ENCODE measurements at regions not wholly inside any gene's neighbourhood (a gene's known extent, or its start where the extent isn't known, plus 50 kb on each side); places are given as distances from the start of the nearest gene placed in this dataset.
"Not testable (repeated sequence)": the region's sequence is repeated elsewhere in the genome, so short reads cannot be mapped to it uniquely, and the experiment has no call there.

DNA sequence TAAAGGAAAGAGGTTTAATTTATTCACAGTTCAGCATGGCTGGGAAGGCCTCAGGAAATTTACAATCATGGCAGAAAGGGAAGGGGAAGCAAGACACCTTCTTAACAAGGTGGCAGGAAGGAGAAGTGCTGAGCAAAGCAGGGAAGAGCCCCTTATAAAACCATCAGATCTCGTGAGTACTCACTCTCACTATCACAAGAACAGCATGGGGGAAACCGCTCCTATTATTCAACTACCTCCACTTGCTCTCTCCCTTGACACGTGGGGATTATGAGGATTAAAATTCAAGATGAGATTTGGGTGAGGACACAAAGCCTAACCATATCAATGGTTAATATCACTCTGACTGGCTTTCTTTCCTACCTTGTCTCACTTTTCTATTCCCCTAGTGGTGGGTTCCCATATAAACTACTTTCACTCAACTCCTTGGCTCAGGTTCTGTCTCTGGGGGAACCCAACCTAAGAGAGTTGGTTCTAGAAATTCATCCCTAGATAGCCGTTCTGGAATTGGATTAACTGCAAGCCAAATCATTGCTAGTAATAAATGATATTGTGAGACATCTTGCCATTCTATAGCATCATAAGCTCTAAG is 749.8 kb upstream of the GRAMD2B start:
- no peak for DNase-seq (ENCODE audit: low spot score)

DNA sequence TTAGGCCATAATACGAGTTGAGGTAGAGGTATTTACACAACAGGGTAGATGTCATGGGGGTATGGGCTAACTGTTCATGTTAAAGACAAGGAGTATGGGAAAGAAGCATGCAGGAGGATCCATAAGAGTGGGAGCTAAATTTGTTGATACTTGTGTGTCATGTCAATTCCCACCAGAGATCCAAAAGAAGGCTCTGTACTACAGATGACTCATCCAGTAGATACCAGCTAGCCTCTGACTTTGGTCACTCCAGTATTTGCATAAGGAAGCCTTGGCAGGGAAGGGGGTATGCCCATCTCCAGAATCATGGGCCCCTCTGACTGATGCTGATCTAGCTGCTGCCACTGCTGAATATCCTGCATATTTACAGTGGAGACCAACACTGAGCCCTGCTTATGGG is 743.7 kb upstream of the GRAMD2B start:
- DNase-seq (ENCODE audit: low spot score) = no peak

DNA sequence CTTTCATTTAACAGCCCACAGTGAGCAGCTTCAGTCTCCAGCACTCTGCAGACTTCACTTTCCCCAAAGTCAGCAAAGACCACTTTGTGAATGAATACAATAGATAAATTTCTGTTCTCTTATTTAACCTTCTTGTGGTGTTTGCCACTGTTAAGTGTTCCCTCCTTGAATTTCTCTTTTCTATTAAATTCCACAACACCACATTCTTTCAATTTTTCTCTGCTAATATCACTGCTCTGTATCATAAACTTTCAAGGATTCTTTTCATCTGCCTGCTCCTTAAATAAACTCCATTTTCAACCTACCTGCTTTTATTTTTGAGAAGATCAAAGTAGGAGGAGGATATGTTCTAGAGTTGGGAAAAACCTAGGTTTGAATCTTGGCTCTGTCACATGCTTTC is 739.5 kb upstream of the GRAMD2B start:
- no peak for DNase-seq (ENCODE audit: low spot score)

DNA sequence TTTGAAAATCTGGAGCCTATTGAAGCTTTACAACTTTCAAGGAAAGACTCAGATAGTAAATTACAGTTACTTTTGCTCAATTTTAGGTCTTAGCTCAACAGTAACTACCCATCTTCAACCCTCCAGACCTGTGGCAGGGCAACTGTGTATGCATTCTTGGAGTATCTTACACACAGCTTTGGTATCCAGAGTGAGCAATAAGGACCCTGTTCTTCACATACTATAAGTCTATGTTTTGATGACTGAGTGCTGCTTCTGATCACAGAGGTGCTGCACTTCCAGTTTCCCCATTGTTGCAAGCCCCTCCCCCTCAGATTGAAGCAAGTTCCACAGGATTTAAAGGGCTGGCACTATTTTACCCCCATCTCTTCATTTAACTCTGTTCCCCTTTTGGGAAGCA is 737.4 kb upstream of the GRAMD2B start:
- DNase-seq (ENCODE audit: low spot score) = no peak

DNA sequence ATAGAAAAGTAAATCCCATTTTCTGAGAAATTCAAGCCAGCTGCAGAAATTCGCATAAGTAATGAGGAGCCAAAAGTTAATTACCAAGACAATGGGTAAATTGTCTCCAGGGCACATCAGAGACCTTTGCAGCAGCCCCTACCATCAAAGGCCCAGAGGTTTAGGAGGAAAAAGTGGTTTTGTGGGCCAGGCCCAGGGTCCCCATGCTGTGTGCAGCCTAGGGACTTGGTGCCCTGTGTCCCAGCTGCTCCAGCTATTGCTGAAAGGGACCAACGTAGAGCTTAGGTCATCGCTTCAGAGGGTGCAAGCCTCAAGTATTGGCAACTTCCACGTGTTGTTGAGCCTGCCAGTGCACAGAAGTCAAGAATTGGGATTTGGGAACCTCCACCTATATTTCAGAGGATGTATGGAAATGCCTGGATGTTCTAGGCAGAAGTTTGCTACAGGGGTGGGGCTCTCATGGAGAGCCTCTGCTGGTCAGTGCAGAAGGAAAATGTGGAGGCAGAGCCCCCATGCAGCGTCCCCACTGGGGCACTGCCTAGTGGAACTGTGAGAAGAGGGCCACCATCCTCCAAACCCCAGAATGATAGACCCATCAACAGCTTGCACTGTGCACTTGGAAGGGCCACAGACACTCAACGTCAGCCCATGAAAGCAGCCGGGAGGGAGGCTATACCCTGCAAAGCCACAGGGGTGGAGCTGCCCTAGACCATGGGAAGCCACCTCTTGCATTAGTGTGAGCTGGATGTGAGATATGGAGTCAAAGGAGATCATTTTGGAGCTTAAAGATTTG is 731.3 kb upstream of the GRAMD2B start:
- DNase-seq (ENCODE audit: low spot score) = not testable (repeated sequence)

DNA sequence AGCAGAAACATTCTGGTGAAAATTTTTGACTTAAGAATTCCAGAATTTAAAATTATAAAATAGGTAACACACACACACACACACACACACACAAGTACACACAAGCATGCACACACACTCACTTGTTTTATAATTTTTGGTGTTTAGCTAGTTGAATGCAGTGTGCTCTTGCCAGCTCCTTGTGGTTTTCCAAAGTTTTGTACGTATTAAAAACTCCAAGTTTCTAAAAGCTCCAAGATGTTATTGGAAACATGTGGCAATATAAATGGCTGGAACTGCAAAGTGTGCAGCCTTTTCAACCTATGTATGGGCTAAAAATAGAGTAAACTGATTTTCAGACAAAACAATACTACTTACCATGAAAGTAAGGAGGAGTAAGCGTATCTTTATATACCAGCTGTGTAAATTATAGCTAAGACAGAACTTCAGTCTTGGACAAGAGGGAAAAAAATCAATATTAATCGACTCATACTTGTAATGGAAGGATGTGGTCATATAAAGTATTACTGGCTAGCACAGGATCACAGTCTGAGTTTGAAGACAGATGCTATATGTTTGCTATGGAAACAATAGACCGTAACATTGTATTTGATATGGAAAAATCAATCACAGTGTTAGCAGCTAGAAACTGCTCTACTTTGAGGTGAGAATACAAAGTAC is 727.1 kb upstream of the GRAMD2B start:
- no peak for DNase-seq (ENCODE audit: low spot score)

DNA sequence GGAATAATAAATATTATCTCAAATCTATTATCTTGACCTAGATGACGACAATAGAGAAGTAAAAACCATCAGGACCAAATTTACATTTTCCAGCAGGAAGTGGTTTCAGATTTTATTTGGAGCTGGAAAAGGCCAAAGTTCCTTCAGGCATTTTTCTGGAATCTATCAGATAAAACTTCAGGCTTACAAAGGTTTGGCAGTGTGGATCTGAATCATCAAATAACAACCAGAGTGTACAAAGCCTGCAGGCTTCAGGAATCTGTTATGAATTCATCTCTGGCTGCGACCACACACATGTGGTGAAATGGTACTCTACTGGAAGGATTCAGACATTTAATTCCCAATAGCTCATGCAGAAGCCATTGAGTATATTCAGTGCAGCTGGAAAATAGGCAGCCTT is 726.4 kb upstream of the GRAMD2B start:
- DNase-seq (ENCODE audit: low spot score) = no peak

DNA sequence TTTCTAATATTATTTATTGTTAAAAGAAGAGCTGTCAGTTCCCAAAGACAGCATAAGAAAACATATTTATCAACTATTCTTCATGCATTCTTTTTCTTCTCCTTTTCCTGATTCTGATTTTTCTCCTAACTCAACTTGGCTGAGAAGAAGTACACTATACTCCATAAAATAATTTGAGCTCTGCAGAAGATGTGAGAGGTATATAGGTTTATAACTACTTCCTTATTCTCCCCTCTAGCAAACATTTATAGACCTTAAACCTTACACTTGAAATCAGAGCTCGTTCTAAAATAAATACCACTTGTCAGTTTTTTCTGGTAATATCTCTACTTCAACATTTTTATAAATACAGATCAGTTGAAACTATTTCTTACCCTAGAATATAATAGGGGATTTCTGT is 724.8 kb upstream of the GRAMD2B start:
- DNase-seq (ENCODE audit: low spot score) = no peak

DNA sequence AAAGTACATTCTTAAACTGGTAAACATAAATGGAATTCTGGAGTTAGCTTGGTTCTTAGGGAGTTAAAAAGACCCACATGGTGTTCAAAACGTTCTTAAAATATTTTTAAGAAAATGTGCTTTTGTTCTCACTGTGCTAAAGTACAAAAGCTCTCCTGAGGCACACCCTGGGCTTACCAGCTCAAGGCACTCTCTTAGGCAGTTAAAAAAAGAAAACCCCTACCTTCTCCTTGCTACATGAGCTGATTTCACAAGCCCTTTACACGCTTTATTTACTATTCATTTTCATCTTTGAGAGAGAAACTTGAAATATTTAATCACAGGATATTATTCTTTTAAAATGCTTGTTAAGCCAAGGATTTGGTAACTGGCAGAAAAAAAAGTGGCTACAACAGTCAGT is 723.3 kb upstream of the GRAMD2B start:
- no peak for DNase-seq (ENCODE audit: low spot score)

DNA sequence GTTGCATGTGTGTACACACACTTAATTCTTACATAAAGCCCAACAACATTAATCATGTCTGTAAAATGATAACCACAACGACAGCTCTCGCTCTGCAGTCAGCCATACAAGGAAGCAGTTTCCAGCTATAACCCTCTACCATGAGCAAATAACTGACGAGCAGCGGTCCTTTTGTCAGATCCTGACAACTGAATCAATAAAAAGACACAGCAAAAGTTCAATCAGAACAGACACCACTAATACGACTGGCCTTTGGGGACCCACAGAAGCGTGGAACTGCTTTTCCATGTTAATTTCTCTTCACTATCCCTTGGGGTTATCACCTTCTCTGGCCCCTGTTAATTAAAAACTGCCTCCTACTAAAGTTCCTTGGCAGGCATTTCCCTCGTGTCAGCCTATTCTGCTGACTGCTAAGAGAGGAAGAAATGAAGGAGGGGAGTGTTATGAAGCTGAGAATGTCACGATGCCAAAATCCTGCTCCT is 722.8 kb upstream of the GRAMD2B start:
- DNase-seq (ENCODE audit: low spot score) = peak; percentile 48

DNA sequence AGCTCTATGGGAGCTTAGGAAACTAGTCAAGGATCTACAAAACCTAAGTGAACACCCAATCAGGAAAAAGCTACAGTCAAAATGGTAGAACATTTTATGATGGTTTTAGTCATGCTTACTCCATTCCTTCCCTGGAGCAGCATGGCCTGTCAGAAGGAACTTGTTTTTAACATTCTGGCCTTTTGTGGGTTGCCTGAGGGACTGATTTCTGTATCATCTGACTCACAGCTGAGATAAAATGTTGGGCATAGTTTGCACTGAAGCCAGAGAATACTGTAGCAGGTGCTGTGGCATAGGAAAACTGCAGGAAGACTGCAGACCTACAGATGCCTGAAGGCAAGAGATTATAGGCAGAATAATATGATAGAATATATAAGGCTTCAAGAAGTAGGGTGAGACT is 719.6 kb upstream of the GRAMD2B start:
- no peak for DNase-seq (ENCODE audit: low spot score)

DNA sequence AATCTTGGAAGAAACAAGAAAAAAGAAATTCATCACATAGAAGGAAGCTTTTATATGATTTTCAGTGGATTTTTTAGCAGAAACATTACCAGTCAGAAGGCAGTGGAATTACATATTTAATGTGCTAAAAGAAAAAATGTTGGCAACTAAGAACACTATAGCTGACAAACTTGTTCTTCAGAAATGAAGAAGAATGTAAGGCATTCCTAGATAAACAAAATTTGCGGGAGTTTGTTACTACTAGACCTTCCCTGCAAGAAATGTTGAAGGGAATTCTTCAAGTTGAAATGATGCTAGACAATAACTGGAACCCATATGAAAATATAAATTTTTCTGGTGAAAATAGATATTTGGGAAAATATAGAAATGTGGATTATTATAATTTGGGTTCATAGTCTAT is 718.3 kb upstream of the GRAMD2B start:
- DNase-seq (ENCODE audit: low spot score) = no peak

DNA sequence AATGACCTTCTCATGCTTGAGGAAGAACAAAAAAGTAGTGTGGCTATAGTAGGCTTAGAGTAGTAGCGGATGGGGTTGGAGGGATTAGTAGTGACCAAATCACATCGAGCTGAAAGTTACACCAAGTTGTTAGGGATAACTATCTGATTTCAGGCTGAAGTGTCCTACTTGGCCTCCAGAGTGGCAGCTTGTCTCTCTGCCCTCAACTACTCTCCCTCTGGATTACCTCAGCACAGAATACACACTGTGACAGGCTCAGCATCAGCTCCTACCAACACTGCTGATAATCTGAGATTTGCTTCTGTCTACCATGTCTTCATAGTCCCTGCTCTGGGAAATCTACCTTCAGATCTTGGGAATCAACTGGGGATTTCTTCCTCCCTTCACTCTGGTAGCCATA is 714.6 kb upstream of the GRAMD2B start:
- no peak for DNase-seq (ENCODE audit: low spot score)

DNA sequence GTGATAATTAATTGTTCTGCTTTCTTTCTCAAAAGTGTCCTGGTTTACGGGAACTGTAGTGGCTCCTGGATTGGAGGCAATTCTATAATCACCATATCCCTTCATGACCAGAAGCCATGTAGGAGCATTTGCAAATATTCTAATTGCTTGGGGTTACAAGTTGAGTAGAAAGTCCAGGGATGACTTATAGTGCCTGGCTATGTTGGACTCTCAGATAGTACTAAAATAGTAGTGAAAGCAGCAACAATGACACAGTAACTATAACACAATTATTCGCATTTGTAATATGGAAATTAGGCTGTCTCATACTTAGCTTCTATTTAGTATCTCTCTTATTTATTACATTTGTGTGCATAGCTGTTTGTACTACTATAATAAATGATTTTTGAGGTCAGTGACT is 712.5 kb upstream of the GRAMD2B start:
- no peak for DNase-seq (ENCODE audit: low spot score)

DNA sequence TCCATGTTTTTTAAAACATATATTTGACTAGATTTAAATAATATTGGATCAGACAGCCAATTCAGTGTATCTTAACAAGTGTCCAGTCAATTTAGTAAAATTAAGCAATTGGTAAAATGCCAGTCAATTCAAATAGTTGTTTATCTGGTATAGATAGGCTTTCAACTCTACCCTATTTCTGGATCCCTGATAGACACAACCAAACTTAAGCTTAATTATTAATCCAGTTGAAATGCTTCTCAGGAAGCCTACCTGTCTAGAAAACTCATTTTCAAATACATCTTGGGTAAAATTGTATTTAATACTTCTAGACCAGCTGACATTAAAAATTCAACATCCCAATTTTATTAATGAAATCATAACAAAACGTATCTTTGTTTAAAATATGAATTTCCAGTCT is 710.8 kb upstream of the GRAMD2B start:
- no peak for DNase-seq (ENCODE audit: low spot score)

DNA sequence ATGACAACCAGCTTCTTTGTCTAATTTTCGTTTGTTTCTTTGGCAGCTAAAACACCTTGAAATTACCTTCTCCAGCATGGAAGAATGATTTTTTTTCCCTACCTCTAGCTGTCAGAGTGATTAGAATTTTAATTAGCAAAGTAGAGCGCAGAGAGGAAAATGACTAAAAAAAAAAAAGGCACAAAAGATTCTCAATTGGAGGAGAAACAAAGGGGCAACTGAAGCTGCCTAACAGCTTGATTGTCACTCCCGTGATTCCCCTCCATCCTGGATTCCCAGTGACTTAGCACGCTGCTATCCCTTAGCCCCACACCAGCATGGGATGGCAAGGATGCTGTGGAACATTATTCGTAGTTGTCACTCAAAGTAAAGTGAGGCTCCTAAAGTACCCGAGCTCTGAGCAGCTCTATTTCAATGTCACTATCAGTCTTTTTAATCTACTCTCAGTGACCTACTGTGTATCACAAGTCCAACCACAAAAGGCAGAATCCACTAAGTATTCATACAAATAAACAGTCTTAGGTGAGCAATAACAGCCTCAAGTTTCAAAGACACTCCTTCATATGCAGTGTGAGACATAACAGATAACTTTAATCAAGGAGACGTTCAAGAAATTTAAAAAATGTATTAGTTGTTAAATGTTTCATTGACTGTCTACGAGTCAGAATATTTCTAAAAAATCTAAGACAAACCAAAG is 710.0 kb upstream of the GRAMD2B start:
- no peak for DNase-seq (ENCODE audit: low spot score)

DNA sequence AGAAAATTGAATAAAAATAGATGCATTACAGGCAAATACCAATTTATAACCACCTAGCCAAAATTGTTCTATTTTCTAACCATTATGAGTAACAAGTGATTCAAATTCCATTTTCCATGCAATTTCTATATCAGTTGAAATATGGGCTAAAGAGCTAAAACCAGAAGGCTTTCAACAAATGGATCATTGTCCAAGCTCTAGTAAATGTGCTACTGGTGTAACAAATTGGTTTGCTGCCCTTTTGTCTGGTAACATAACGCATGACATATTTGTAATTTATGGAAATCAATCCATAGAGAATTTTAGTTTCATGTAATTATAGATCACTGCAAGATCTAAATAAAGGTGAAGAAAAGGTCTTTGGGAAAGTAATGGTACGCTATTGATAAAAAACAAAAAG is 708.0 kb upstream of the GRAMD2B start:
- no peak for DNase-seq (ENCODE audit: low spot score)

DNA sequence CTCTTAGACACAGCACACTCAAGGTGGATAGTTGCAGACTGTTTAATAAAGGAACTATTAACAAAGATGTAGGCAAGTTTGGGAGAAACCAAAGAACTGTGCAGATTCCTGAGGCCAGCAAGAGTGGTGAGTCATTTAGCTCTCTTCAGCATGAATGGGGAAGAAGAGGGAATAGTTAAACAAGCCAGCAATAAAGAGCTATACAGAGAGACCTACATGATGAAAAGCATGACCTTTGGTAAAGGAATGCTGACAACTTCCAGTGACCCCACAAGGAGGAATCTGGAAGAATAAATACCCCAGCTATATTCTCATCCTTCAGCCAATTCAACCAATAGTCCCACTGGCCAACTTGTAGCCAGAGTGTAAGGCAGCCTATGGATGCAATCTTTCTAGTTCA is 706.0 kb upstream of the GRAMD2B start:
- no peak for DNase-seq (ENCODE audit: low spot score)

DNA sequence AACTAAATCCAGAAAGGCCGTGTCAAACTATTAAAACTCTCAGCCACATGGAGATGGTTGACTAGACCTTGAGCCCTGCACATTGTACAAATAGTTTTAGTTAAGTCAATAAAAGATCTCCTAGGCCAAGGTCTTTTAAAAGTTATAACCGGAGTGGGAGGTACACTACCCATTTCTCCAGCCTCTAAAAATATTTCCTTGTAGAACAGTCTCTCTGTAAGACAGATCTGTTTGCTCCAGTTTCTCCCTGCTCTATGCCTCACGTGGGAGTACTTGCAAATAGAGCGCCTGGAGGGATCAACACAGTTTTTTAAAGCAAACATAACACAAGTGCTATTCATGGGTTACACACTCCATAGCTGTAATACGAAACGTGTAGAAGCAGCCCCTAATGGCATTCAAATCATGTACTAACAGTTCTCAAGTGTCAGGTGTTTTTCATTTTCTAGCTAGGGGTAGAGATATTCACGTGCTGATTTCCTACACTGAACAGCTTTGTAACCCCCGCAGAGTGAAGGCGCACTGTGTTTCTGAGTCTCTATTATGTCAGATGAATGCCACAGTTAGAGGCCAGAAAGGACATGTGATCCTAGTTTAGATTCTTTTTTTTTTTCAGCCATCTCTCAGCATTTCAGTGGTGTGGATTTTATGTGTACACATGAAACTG is 703.4 kb upstream of the GRAMD2B start:
- no peak for DNase-seq (ENCODE audit: low spot score)

DNA sequence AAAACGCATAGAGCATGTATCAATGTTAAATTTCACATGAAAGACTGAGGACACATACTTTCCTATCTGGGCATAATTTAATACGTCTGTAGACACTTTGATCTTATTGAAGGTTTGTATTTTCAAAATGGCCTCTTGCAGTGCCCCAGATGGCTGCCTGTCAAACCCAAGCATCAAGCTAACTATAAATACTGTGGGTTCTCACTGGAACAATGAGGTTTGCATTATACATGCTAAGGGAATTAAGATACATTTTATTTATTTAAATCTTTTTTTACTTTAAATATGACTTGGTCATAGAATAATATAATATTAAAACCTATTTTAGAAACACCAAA is 702.9 kb upstream of the GRAMD2B start:
- DNase-seq (ENCODE audit: low spot score) = no peak

DNA sequence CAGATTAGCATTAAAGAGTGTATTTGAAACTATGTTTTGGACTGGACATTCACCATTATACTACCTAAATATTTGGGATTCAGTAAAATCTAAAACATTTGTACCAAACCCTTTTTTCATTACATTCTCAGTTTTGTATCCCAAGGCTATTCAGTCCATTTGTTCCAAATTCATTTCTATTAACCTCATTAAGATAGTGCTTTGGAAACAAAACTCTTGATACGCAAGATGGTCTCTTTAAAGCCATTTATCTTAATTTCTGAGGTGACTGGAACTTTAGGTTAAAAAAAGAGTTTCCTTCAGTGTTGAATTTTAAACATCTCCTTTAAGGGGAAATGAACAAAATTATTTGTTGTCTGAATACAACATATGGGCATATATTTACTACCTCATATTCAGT is 702.5 kb upstream of the GRAMD2B start:
- DNase-seq (ENCODE audit: low spot score) = no peak

DNA sequence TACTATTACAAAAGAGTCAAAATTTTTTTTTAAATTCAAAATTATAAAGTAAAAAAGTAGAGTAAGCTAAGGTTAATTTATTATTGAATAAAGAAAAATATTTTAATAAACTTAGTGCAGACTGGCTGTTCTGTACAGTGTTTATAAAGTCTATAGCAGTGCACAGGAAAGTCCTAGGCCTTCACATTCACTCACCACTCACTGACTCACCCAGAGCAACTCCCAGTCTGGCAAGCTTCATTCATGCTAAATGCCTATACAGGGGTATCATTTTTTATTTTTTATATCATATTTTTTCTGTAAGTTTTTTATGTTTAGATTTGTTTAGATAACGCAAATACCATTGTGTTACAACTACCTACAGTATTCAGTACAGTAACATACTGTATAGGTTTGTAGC is 700.7 kb upstream of the GRAMD2B start:
- no peak for DNase-seq (ENCODE audit: low spot score)
